ENCODE measurements at regions not wholly inside any gene's neighbourhood (a gene's known extent, or its start where the extent isn't known, plus 50 kb on each side); places are given as distances from the start of the nearest gene placed in this dataset.

GRCh38 chr11:101288392-101288791 is 158.8 kb upstream of the PGR start:
- no peaks in the 10 kb centered on the region for H3K4me1 ChIP-seq (ENCODE audit: insufficient read depth, low read length)
- H3K36me3 Mint-ChIP-seq: no peaks in the 10 kb centered on the region
- no peak for DNase-seq
- no peak overlapping the region for H3K4me3 ChIP-seq (ENCODE audit: low read length)
- no peaks in the 10 kb centered on the region for H3K4me1 Mint-ChIP-seq
- H3K27me3 Mint-ChIP-seq: no peaks in the 10 kb centered on the region
- H3K9me3 Mint-ChIP-seq: peaks cover 9 to 18% (median 16%) of the 10 kb centered on the region in 5 donors
- H3K36me3 ChIP-seq (ENCODE audit: insufficient read depth, low read length): no peaks in the 10 kb centered on the region
- H3K27ac ChIP-seq (ENCODE audit: low read depth, low read length): no peak overlapping the region
- H3K9me3 ChIP-seq (ENCODE audit: low read length): no peaks in the 10 kb centered on the region
- POLR2A ChIA-PET: no interaction called here
- CTCF ChIA-PET: no interaction called here
- no peaks in the 10 kb centered on the region for H3K27me3 ChIP-seq (ENCODE audit: insufficient read depth, low read length, poor library complexity, severe bottlenecking)
- no peak overlapping the region for H3K27ac Mint-ChIP-seq
- H3K4me3 Mint-ChIP-seq: no peak overlapping the region

GRCh38 chr11:101279728-101280127 is 150.1 kb upstream of the PGR start:
- POLR2A ChIA-PET: no interaction called here
- no peak overlapping the region for H3K27ac ChIP-seq (ENCODE audit: low read depth, low read length)
- H3K4me3 ChIP-seq (ENCODE audit: low read length): no peak overlapping the region
- H3K27me3 ChIP-seq (ENCODE audit: insufficient read depth, low read length, poor library complexity, severe bottlenecking): no peaks in the 10 kb centered on the region
- peaks cover 0 to 16% (median 10%) of the 10 kb centered on the region in 5 donors for H3K9me3 Mint-ChIP-seq
- CTCF ChIA-PET: no interaction called here
- H3K4me3 Mint-ChIP-seq: no peak overlapping the region
- no peaks in the 10 kb centered on the region for H3K9me3 ChIP-seq (ENCODE audit: low read length)
- no peaks in the 10 kb centered on the region for H3K4me1 ChIP-seq (ENCODE audit: insufficient read depth, low read length)
- H3K36me3 ChIP-seq (ENCODE audit: insufficient read depth, low read length): no peaks in the 10 kb centered on the region
- H3K4me1 Mint-ChIP-seq: no peaks in the 10 kb centered on the region
- H3K27me3 Mint-ChIP-seq: no peaks in the 10 kb centered on the region
- H3K27ac Mint-ChIP-seq: no peak overlapping the region
- H3K36me3 Mint-ChIP-seq: no peaks in the 10 kb centered on the region
- no peak for DNase-seq

- Histone ChIP-seq H3K27me3 (ENCODE audit: insufficient read depth, low read length, poor library complexity, severe bottlenecking) (no peaks in the 10 kb centered on the region), H3K4me3 (ENCODE audit: low read length) (no peak overlapping the region), H3K27ac (ENCODE audit: low read depth, low read length) (no peak overlapping the region), H3K9me3 (ENCODE audit: low read length) (no peaks in the 10 kb centered on the region), H3K4me1 (ENCODE audit: insufficient read depth, low read length) (no peaks in the 10 kb centered on the region), H3K36me3 (ENCODE audit: insufficient read depth, low read length) (no peaks in the 10 kb centered on the region)
- Mint-ChIP-seq H3K36me3 (no peaks in the 10 kb centered on the region), H3K9me3 (peaks cover 0 to 21% (median 10%) of the 10 kb centered on the region in 5 donors), H3K27me3 (no peaks in the 10 kb centered on the region), H3K4me3 (no peak overlapping the region), H3K27ac (no peak overlapping the region), H3K4me1 (no peaks in the 10 kb centered on the region)
- ChIA-PET CTCF (no interaction called here), POLR2A (no interaction called here)
- no peak for DNase-seq
Measured at GRCh38 chr11:101278286-101278685, 148.7 kb upstream of the PGR start.

- no peaks in the 10 kb centered on the region for H3K36me3 ChIP-seq (ENCODE audit: insufficient read depth, low read length)
- H3K27ac ChIP-seq (ENCODE audit: low read depth, low read length): no peak overlapping the region
- Mint-ChIP-seq H3K9me3 (peaks cover 2 to 21% (median 10%) of the 10 kb centered on the region in 5 donors), H3K4me1 (no peaks in the 10 kb centered on the region), H3K36me3 (no peaks in the 10 kb centered on the region), H3K27me3 (no peaks in the 10 kb centered on the region), H3K27ac (no peak overlapping the region), H3K4me3 (no peak overlapping the region)
- no peak overlapping the region for H3K4me3 ChIP-seq (ENCODE audit: low read length)
- DNase-seq: no peak
- H3K27me3 ChIP-seq (ENCODE audit: insufficient read depth, low read length, poor library complexity, severe bottlenecking): no peaks in the 10 kb centered on the region
- H3K9me3 ChIP-seq (ENCODE audit: low read length): no peaks in the 10 kb centered on the region
- POLR2A ChIA-PET: no interaction called here
- H3K4me1 ChIP-seq (ENCODE audit: insufficient read depth, low read length): no peaks in the 10 kb centered on the region
- CTCF ChIA-PET: no interaction called here
Measured at GRCh38 chr11:101277036-101277435, 147.4 kb upstream of the PGR start.

- CTCF ChIA-PET: interaction anchor here (0.5 kb wide), 1 partner anchor 647 kb away, joined by 3 read pairs; no protein-coding TSS in a partner anchor
- H3K36me3 ChIP-seq (ENCODE audit: insufficient read depth, low read length): no peaks in the 10 kb centered on the region
- Mint-ChIP-seq H3K4me1 (no peaks in the 10 kb centered on the region), H3K27me3 (no peaks in the 10 kb centered on the region), H3K9me3 (peaks cover 4 to 15% (median 6%) of the 10 kb centered on the region in 5 donors), H3K27ac (no peak overlapping the region), H3K36me3 (no peaks in the 10 kb centered on the region), H3K4me3 (no peak overlapping the region)
- DNase-seq: no peak
- no peaks in the 10 kb centered on the region for H3K9me3 ChIP-seq (ENCODE audit: low read length)
- H3K27ac ChIP-seq (ENCODE audit: low read depth, low read length): no peak overlapping the region
- no peaks in the 10 kb centered on the region for H3K4me1 ChIP-seq (ENCODE audit: insufficient read depth, low read length)
- H3K27me3 ChIP-seq (ENCODE audit: insufficient read depth, low read length, poor library complexity, severe bottlenecking): no peaks in the 10 kb centered on the region
- H3K4me3 ChIP-seq (ENCODE audit: low read length): no peak overlapping the region
- POLR2A ChIA-PET: no interaction called here
Measured at GRCh38 chr11:101269990-101270660, 140.5 kb upstream of the PGR start.

- DNase-seq: no peak
- H3K27me3 ChIP-seq (ENCODE audit: insufficient read depth, low read length, poor library complexity, severe bottlenecking): no peaks in the 10 kb centered on the region
- H3K27me3 Mint-ChIP-seq: no peaks in the 10 kb centered on the region
- POLR2A ChIA-PET: no interaction called here
- H3K36me3 ChIP-seq (ENCODE audit: insufficient read depth, low read length): no peaks in the 10 kb centered on the region
- no peaks in the 10 kb centered on the region for H3K9me3 ChIP-seq (ENCODE audit: low read length)
- H3K4me1 Mint-ChIP-seq: no peaks in the 10 kb centered on the region
- H3K4me1 ChIP-seq (ENCODE audit: insufficient read depth, low read length): no peaks in the 10 kb centered on the region
- no peaks in the 10 kb centered on the region for H3K36me3 Mint-ChIP-seq
- H3K9me3 Mint-ChIP-seq: peaks cover 4 to 15% (median 6%) of the 10 kb centered on the region in 5 donors
- H3K27ac Mint-ChIP-seq: no peak overlapping the region
- CTCF ChIA-PET: no interaction called here
- no peak overlapping the region for H3K4me3 Mint-ChIP-seq
- no peak overlapping the region for H3K4me3 ChIP-seq (ENCODE audit: low read length)
- no peak overlapping the region for H3K27ac ChIP-seq (ENCODE audit: low read depth, low read length)
Measured at GRCh38 chr11:101269390-101269789, 139.8 kb upstream of the PGR start.

- H3K9me3 Mint-ChIP-seq: peaks cover 3 to 12% (median 6%) of the 10 kb centered on the region in 5 donors
- H3K4me1 Mint-ChIP-seq: no peaks in the 10 kb centered on the region
- Histone ChIP-seq H3K9me3 (ENCODE audit: low read length) (no peaks in the 10 kb centered on the region), H3K4me1 (ENCODE audit: insufficient read depth, low read length) (no peaks in the 10 kb centered on the region), H3K36me3 (ENCODE audit: insufficient read depth, low read length) (no peaks in the 10 kb centered on the region), H3K27ac (ENCODE audit: low read depth, low read length) (no peak overlapping the region), H3K4me3 (ENCODE audit: low read length) (no peak overlapping the region), H3K27me3 (ENCODE audit: insufficient read depth, low read length, poor library complexity, severe bottlenecking) (no peaks in the 10 kb centered on the region)
- H3K36me3 Mint-ChIP-seq: no peaks in the 10 kb centered on the region
- no peak overlapping the region for H3K27ac Mint-ChIP-seq
- ChIA-PET POLR2A (no interaction called here), CTCF (no interaction called here)
- H3K27me3 Mint-ChIP-seq: no peaks in the 10 kb centered on the region
- no peak for DNase-seq
- no peak overlapping the region for H3K4me3 Mint-ChIP-seq
Measured at GRCh38 chr11:101267654-101268053, 138.0 kb upstream of the PGR start.

GRCh38 chr11:101264306-101264705 is 134.7 kb upstream of the PGR start:
- H3K4me3 Mint-ChIP-seq: no peak overlapping the region
- H3K27me3 Mint-ChIP-seq: no peaks in the 10 kb centered on the region
- H3K36me3 Mint-ChIP-seq: no peaks in the 10 kb centered on the region
- DNase-seq: no peak
- Histone ChIP-seq H3K9me3 (ENCODE audit: low read length) (no peaks in the 10 kb centered on the region), H3K27me3 (ENCODE audit: insufficient read depth, low read length, poor library complexity, severe bottlenecking) (no peaks in the 10 kb centered on the region), H3K4me1 (ENCODE audit: insufficient read depth, low read length) (no peaks in the 10 kb centered on the region), H3K4me3 (ENCODE audit: low read length) (no peak overlapping the region), H3K27ac (ENCODE audit: low read depth, low read length) (no peak overlapping the region), H3K36me3 (ENCODE audit: insufficient read depth, low read length) (no peaks in the 10 kb centered on the region)
- H3K4me1 Mint-ChIP-seq: no peaks in the 10 kb centered on the region
- H3K9me3 Mint-ChIP-seq: peaks cover 3 to 14% (median 5%) of the 10 kb centered on the region in 5 donors
- CTCF ChIA-PET: no interaction called here
- POLR2A ChIA-PET: no interaction called here
- no peak overlapping the region for H3K27ac Mint-ChIP-seq

GRCh38 chr11:101262995-101263394 is 133.4 kb upstream of the PGR start:
- Mint-ChIP-seq H3K4me1 (no peaks in the 10 kb centered on the region), H3K27me3 (no peaks in the 10 kb centered on the region), H3K9me3 (peaks cover 0 to 14% (median 4%) of the 10 kb centered on the region in 5 donors), H3K27ac (no peak overlapping the region), H3K36me3 (no peaks in the 10 kb centered on the region), H3K4me3 (no peak overlapping the region)
- no peak for DNase-seq
- Histone ChIP-seq H3K4me3 (ENCODE audit: low read length) (no peak overlapping the region), H3K4me1 (ENCODE audit: insufficient read depth, low read length) (no peaks in the 10 kb centered on the region), H3K27ac (ENCODE audit: low read depth, low read length) (no peak overlapping the region), H3K27me3 (ENCODE audit: insufficient read depth, low read length, poor library complexity, severe bottlenecking) (no peaks in the 10 kb centered on the region), H3K9me3 (ENCODE audit: low read length) (no peaks in the 10 kb centered on the region), H3K36me3 (ENCODE audit: insufficient read depth, low read length) (no peaks in the 10 kb centered on the region)
- CTCF ChIA-PET: no interaction called here
- POLR2A ChIA-PET: no interaction called here
